CD4-positive, alpha-beta T cell (primary cell): ENCODE measurements at regions not wholly inside any gene's neighbourhood (a gene's known extent, or its start where the extent isn't known, plus 50 kb on each side); places are given as distances from the start of the nearest gene placed in this dataset.

Source experiments
- ATAC-seq: fragments of 200-7000 bp; cut with Tn5 transposase; one replicate; pipeline ENCODE4 v1.10.0; 2022; ENCODE audit warnings: mild to moderate bottlenecking; ENCODE audit not compliant: poor library complexity
- CTCF ChIA-PET: fragments of 350-600 bp; sonication (Branson Sonifier 250); formaldehyde crosslinking; loops from one replicate; lab custom pipeline; 2021; ENCODE audit warnings: antibody characterized with exemption, inconsistent platforms; lab: Charles Lee
- POLR2A ChIA-PET: fragments of 350-600 bp; sonication (Branson Sonifier 250); formaldehyde crosslinking; loops from one replicate; lab custom pipeline; 2021; ENCODE audit warnings: antibody characterized with exemption, inconsistent platforms; lab: Charles Lee
- DNase-seq, 14 experiments: peaks; one replicate each; pipeline ENCODE4 v3.0.0-alpha.2; 2013 to 2020; ENCODE audit warnings: mixed read lengths in 2 of 14
- H3K27ac ChIP-seq, 2 donors: one replicate each; pipeline versions ENCODE4 v1.5.1 to v1.7.0; 2013; ENCODE audit warnings: low read length in 2 of 2, low read depth in 1 of 2, mild to moderate bottlenecking in 1 of 2
- H3K27me3 ChIP-seq, 2 experiments: 1 replicate in 1 of 2; 2 replicates in 1 of 2; pipeline versions ENCODE4 v1.6.1 to v1.7.0; 2013; ENCODE audit warnings: low read length in 2 of 2, control low read depth in 1 of 2, mild to moderate bottlenecking in 1 of 2, moderate library complexity in 1 of 2; ENCODE audit not compliant: insufficient read depth in 2 of 2, control insufficient read depth in 1 of 2
- H3K36me3 ChIP-seq: one replicate; pipeline ENCODE4 v1.6.1; 2013; ENCODE audit warnings: low read length, control low read depth; ENCODE audit not compliant: insufficient read depth
- H3K4me1 ChIP-seq: one replicate; pipeline ENCODE4 v1.6.1; 2013; ENCODE audit warnings: low read length, control low read depth; ENCODE audit not compliant: insufficient read depth
- H3K4me3 ChIP-seq: one replicate; pipeline ENCODE4 v1.5.1; 2013; ENCODE audit warnings: mild to moderate bottlenecking, low read length, moderate library complexity
- H3K9me3 ChIP-seq, 2 experiments: 1 replicate in 1 of 2; 2 replicates in 1 of 2; pipeline versions ENCODE4 v1.6.1 to v1.7.0; 2013; ENCODE audit warnings: low read length in 2 of 2, mild to moderate bottlenecking in 2 of 2, control low read depth in 1 of 2, moderate library complexity in 1 of 2; ENCODE audit not compliant: control insufficient read depth in 1 of 2, insufficient read depth in 1 of 2
- H3K27ac Mint-ChIP-seq: one replicate; pipeline ENCODE4 v1.8.0; 2020; ENCODE audit warnings: mixed read lengths
- H3K27me3 Mint-ChIP-seq: one replicate; pipeline ENCODE4 v1.8.0; 2021; ENCODE audit warnings: mixed read lengths
- H3K36me3 Mint-ChIP-seq: one replicate; pipeline ENCODE4 v1.8.0; 2021; ENCODE audit warnings: low read depth, mixed read lengths
- H3K4me1 Mint-ChIP-seq: one replicate; pipeline ENCODE4 v1.8.0; 2021; ENCODE audit warnings: low read depth, mixed read lengths
- H3K4me3 Mint-ChIP-seq: one replicate; pipeline ENCODE4 v1.8.0; 2020; ENCODE audit warnings: mild to moderate bottlenecking, mixed read lengths
- H3K9me3 Mint-ChIP-seq: one replicate; pipeline ENCODE4 v1.8.0; 2020; ENCODE audit warnings: mixed read lengths
- intact Hi-C, 2 experiments: fragments of 100-400 bp; cut with DNase I in 1 of 2; cut with micrococcal nuclease in 1 of 2; formaldehyde crosslinking; loops; one replicate each; pipeline versions ENCODE4 v1.15.1 to v1.9.0; 2023 to 2025; cut with DNase I, micrococcal nuclease
- TF ChIP-seq, protein P1 (sequence below): fragments of 200-600 bp; IDR thresholded peaks from one replicate; pipeline ENCODE4 v1.8.0; 2022; ENCODE audit warnings: antibody characterized with exemption, mild to moderate bottlenecking

DNA sequence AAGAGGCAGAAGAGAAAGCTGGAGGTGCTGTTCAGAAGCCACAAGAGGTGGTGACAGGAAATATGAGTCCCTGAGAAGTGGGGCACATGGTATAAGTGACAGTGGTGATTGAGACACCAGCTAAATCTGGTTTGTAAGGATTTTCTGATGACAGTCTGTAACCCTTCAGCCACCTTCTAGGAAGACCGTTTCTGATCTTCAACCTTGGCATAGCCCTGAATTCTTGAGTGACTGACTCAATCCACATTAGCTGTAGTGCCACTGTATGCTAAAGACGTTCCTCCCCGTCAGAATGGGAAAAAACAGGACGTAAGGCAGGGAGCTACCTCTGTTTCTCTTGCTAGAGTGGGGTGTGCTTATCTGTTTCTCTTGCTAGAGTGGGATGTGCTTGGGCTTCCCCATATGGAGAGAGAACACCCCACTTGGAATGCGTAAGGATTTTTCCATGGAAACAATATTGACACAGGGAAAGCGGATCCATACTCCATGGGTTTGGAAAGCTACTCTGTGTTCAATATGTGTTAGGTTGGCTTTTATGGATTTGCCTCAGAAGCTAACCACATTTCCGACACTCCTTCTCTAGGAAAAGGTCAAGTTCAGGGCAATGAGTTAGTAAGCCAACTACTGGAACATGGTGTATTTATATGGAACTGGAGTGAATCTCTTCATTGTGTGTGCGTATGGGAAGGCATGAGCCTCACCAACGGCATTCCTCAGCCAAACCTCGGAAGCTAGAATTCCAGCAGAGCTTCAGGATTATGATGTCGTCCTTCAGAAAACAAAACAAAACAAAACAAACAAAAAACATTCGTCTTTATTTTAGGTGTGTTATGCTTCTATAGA lies 948.8 kb upstream of the SLC10A2 start:
- intact Hi-C loops = no loop called here
- Mint-ChIP-seq H3K4me1 (no peaks in the 10 kb centered on the region), H3K9me3 (peaks cover 5% of the 10 kb centered on the region), H3K36me3 (no peaks in the 10 kb centered on the region), H3K27me3 (no peaks in the 10 kb centered on the region), H3K4me3 (no peak overlapping the region), H3K27ac (no peak overlapping the region)
- Histone ChIP-seq H3K27me3 (no peaks in the 10 kb centered on the region), H3K36me3 (no peaks in the 10 kb centered on the region), H3K27ac (no peak overlapping the region), H3K9me3 (no peaks in the 10 kb centered on the region), H3K4me1 (no peaks in the 10 kb centered on the region), H3K4me3 (no peak overlapping the region)
- TF ChIP-seq, protein P1, sequence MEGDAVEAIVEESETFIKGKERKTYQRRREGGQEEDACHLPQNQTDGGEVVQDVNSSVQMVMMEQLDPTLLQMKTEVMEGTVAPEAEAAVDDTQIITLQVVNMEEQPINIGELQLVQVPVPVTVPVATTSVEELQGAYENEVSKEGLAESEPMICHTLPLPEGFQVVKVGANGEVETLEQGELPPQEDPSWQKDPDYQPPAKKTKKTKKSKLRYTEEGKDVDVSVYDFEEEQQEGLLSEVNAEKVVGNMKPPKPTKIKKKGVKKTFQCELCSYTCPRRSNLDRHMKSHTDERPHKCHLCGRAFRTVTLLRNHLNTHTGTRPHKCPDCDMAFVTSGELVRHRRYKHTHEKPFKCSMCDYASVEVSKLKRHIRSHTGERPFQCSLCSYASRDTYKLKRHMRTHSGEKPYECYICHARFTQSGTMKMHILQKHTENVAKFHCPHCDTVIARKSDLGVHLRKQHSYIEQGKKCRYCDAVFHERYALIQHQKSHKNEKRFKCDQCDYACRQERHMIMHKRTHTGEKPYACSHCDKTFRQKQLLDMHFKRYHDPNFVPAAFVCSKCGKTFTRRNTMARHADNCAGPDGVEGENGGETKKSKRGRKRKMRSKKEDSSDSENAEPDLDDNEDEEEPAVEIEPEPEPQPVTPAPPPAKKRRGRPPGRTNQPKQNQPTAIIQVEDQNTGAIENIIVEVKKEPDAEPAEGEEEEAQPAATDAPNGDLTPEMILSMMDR = no peak
- DNase-seq (no peak), ATAC-seq (no peak)
- CTCF ChIA-PET = no interaction called here
- POLR2A ChIA-PET = no interaction called here

DNA sequence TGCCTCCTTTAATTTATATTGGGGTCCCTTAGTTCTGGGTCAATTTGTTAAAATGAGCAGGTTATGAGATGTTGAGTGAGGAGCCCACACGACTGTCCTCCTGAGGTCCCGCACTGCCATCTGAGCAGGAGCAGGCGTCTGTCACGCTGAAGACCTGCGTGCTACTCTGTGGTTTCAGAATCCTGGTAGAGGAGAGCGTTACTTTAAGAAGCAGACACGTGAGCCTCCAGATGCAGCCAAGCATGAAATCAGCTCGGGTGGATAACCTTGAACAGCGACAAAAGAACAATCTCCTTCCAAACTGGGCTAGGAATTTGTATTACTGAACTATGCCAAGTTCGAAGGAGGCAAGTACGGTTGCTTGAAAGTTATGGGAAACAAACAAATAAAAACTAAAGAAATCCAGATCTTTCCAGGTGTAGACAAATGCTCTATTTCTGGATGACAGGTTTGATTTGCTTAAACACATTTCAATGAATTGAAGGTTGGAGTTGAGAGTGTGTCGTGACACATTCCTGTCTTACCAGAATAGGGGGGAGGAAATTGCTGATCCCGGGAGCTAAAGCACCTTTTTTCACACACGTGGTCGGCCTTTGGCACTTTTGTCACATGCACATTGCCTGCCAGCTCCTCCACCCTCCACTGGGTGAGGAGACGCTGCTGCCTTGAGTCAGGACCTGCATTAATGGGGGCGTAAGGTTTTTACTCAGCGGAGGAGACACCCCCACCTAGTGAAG lies 945.5 kb upstream of the SLC10A2 start:
- no peaks in the 10 kb centered on the region for H3K36me3 Mint-ChIP-seq
- Histone ChIP-seq H3K27ac (no peak overlapping the region), H3K9me3 (no peaks in the 10 kb centered on the region), H3K4me3 (no peak overlapping the region), H3K4me1 (no peaks in the 10 kb centered on the region), H3K36me3 (no peaks in the 10 kb centered on the region), H3K27me3 (no peaks in the 10 kb centered on the region)
- TF ChIP-seq, protein P1 = no peak
- no peak for DNase-seq
- ATAC-seq = no peak
- ChIA-PET POLR2A (no interaction called here), CTCF (no interaction called here)
- no peak overlapping the region for H3K4me3 Mint-ChIP-seq
- peaks cover 5% of the 10 kb centered on the region for H3K9me3 Mint-ChIP-seq
- no peaks in the 10 kb centered on the region for H3K27me3 Mint-ChIP-seq
- H3K27ac Mint-ChIP-seq = no peak overlapping the region
- intact Hi-C loops = no loop called here
- H3K4me1 Mint-ChIP-seq = no peaks in the 10 kb centered on the region

DNA sequence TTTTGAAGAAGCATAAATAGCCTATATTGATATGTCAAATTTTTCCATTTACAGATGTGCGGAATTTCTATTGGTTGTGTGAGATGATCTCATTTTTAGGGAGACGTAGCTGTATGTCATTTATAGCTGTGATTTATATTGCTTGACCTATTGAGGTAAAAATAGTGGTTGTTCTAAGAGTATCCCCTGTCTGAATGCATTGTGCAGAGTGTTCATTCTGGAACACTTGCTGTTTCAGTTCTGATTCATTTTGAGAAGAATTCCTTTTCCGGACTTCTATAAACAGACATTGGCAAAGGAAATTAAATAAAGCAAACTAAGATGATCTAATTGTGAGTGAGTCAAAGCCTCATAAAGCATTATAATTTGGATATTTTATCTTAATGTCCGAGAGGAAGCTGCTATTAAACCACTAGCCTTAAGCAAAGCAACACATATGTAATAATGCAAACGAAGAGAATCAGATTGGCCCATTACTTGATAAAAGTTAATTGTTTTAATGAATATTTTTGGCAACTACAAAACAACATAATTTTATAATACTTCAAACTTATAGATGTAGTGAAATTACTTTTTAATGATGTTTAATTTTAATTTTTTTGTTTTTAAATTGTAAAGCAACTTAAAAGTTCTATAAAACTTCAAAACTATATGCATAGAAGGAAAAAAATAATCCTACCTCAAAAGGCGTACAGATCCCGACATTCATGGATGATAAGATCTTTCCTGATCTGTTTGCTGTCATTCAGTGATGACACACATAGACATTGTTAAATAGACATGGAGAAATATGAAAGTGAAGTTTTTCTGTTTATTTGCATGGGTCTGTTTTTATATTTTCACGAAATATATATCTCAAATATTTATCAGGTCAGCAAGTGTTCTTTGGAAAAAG lies 942.6 kb upstream of the SLC10A2 start:
- Histone ChIP-seq H3K27ac (no peak overlapping the region), H3K4me1 (no peaks in the 10 kb centered on the region), H3K27me3 (no peaks in the 10 kb centered on the region), H3K36me3 (no peaks in the 10 kb centered on the region), H3K4me3 (no peak overlapping the region), H3K9me3 (no peaks in the 10 kb centered on the region)
- CTCF ChIA-PET = no interaction called here
- Mint-ChIP-seq H3K9me3 (peaks cover 2% of the 10 kb centered on the region), H3K27me3 (no peaks in the 10 kb centered on the region), H3K4me1 (no peaks in the 10 kb centered on the region), H3K27ac (no peak overlapping the region), H3K36me3 (no peaks in the 10 kb centered on the region), H3K4me3 (no peak overlapping the region)
- intact Hi-C loops = no loop called here
- ATAC-seq (no peak), DNase-seq (no peak)
- TF ChIP-seq, protein P1 = no peak
- POLR2A ChIA-PET = no interaction called here
